HG02870 (cell line): ENCODE measurements at regions not wholly inside any gene's neighbourhood (a gene's known extent, or its start where the extent isn't known, plus 50 kb on each side); places are given as distances from the start of the nearest gene placed in this dataset.

Experiments used
- ATAC-seq: cut with Tn5 transposase; IDR thresholded peaks from one replicate; pipeline ENCODE4 v1.9.1; 2021; ENCODE audit warnings: mild to moderate bottlenecking, moderate library complexity; ENCODE audit not compliant: unreplicated experiment

DNA sequence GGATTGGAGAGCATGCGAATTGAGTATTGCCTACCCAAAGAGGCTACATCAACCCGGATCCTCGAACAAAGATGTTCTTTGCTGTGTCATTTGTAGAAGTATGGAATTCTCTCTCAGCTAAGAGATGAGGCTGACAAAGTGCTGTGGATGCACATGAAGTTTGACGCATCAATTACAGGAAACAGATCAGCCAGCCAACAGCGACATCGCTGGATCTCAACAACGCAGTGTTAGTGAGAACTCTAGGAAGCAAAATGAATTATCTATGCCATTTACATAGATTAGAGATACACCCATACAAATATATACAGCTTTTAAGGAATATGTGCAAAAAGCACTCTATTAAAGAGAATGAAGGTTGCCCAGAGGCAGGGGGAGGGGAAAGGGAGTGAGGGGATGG lies 160.6 kb upstream of the RGMA start:
- no peak for ATAC-seq

DNA sequence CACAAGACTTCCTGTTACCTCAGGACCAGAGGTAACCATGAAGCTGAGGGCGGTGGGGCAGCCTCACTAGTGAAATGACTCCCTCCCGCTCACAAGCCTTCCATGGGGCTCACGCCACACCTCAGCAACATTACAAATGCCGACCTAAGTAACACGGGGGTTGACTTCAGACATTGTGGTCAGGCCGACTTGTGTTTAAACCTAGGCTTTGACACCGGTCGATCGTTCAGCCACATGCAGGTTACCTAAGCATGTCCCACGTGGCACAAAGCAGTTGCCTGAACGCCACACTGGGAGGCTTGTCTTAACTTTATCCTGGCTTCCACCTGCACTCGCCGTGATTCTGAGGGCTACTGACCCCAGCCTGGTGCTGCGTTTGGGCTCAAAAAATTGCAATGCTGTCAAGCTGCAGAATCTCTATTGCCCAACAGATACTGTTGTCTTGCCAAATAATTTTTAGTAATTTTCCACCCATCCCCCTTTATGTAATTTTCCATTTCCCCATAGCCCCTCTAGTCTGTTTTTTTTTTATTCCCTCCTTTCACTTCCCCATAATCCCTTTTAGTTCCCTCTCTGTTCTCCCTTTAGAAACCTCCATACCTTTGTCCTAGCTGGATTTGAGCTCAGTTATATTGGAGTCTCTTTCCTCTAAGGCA lies 158.6 kb upstream of the RGMA start:
- ATAC-seq: no peak

DNA sequence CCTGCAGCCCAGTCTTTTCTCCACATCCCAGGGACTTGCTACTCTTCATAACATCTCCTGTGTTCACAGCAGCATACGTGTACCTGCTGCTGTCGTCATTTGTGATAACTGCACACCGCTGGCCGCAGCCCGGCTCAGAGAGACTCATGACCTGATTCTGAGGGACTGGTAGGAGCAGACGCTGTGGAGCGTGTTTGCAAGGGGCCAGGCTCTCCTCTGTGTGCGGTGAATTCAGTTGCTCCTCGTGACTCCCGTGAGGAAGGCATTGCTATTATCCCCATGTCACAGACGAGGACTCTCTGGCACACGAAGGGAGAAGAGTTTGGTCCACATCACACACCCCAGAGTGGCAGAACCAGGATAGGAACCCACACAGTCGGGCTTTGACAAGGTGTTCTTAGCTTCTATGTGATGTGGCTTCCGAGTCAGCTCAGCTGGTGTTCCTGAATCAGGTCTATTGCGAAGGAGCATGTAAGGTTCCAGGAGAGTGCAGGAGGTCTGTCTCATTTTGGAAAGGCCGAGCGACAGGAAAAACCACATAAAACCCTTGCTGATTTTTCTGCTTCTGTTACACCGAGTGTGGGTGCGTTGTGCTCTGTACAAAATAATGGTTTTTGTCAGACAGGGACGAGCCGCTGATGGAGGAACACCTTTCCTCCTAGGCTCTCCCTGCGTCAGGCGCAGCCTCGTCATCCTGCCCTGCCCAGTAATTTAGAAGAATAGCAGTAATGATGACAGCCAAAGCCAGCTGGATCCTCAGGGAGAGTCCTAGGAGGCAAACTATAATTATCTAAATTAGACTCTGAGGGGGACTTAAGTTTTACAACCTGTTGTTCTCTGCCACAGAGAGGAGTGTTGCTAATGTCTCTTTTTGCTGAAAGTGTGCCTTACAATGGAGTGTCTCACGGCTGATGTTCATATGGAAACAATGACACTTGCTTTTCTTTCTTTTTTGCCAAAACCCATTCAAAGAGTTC lies 157.5 kb upstream of the RGMA start:
- ATAC-seq: no peak

DNA sequence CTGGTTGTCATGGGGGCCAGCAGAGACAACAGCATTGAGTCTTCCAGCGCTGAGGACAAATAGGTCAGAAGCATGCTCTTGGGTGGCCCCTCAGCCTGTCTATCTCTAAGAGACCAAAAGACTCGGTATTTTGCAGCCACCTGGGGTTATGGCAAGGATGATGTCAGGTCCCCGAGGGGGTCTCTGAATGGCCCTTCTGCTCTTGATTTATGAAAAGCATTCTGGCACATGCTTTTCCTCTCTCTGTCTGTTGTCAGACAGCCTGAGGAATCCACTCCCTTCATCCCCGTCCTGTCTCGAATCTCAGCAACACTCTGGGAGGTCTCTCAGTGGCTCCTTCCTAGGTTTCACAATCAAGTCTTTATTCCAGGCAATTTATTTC lies 156.6 kb upstream of the RGMA start:
- no peak for ATAC-seq

DNA sequence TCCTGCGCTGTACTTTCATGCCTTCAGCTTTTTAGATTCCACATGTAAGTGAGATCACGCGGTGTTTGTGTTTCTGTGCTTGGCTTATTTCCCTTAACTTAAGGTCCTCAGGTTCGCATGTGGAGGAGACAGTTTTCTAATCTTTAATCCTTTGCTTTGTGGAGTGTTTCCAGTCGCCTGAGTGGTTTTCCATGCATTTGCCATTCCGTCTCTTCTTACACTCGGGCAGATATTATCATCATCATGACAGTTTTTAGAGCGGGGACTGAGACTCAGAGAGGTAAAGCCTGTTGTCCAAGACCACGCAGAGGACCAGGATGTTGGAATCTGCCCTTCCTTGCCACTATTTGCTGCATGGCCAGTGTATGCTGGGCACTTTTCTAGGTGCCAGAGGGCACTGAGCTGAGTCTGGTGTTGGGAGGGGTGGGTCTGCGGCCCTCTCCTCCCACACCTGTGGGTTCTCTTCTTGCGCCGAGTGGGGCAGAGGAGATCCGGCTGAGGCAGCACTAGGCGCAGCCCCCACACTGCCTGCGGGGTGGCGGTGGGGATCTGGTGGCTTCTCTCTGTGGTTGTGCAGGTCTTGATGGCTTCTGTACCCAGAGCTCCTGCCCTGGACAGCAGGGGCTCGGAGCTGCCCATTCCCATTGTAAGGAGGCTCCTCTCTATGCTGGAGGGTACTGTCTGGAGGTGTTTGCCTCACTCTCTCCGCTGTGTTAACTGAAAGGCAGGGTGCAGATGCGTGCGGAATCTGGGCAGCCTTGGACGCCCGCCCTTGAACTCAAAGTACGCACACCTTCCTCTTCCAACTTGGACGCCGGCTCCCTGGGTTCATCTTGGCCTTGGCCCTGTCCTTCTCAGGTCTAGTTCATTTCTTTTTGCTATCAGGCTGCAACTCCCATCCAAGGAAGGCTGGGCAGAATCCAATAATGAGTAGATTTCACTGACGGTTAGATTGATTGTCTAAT lies 156.0 kb upstream of the RGMA start:
- ATAC-seq: no peak

DNA sequence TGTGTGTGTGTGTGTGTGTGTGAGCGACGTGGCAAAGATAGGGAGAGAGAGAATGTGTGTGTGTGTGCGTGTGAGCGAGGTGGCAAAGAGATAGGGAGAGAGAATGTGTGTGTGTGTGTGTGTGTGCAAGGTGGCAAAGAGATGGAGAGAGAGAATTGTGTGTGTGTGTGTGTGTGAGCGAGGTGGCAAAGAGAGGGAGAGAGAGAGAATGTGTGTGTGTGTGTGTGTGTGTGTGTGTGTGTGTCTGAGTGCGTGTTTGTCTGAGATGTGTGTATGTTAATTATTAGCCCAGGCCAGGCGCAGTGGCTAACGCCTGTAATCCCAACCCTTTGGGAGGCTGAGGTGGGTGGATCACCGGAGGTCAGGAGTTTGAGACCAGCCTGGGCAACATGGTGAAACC lies 154.6 kb upstream of the RGMA start:
- no peak for ATAC-seq

DNA sequence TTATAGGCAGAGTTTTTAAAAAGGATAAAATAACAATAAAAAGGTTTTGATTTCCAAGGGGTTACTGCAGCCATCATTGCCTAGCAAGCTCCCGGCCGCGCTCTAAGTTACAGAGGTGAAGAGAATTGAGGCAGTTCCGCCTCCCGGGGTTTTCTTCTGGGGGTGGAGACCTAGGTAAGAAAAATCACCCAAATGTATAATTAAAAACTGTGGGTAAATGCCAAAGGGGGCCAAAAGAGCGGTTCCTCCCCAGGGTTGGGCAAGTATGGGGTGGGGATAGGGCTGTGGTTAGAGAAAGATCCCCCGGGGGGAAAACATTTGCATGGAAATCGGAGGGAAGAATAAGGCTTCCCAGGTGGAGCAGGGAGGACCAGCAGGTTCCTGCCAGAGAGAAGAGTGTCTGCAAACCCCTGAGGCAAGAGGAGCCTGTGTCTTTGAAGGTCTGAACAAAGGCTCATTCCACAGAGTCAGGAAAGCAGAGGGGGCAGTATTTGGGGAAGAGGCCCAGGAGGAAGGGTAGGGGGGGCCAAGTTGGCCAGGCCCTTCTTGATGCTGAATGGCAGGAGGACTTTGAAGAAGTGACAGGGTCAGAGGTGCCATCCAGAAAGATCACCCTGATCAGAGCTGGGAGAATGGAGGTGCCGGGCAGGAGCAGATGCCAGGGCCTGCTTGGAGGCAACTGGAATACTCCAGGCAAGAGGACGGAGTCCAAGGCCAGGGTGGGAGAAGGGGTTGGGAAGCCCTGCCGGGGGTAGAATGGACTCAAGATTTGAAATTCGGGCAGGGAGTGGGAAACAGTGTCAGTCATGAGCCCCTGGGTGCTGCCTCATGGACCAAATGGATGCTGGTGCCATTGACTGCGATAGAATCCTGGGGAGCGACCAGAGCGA lies 152.9 kb upstream of the RGMA start:
- ATAC-seq: no peak

DNA sequence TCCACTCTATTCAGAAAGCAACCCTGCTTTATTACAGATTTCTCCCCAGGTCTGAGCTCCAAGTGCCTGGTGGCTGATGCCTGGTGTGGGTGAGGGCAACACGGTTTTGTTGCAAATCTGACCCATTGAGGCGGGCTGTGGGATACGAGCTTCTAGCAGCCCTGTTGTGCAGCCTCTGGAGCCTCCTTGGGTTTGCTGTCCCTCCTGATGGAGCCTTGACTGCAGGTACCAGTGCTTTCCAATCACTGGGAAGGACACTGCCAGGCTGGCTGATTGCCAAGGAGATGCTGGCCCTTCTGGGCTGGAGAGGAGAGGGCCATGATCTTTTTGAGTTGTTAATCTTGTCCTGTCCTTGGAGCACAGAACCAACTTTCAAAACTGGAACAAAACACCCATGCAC lies 151.0 kb upstream of the RGMA start:
- no peak for ATAC-seq

DNA sequence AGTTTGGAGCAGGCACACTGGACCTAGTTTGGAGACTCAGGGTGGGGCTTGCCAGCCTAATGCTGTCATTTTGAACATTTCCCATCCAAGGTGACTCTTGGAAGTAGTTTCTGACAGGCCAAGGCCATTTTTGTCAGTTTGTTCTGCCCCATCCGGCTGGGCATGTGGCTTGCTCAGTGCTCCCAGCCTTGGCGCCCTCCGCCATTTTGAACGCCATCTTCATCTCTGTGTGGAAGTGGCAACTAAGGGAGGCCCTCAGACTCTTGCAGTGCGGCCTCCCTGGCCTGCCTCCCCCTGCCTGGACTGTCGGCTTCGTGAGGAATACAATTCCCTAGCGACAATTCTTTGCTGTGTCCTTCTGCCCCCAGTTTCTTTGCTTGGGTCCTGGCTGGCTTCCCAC lies 150.6 kb upstream of the RGMA start:
- no peak for ATAC-seq

DNA sequence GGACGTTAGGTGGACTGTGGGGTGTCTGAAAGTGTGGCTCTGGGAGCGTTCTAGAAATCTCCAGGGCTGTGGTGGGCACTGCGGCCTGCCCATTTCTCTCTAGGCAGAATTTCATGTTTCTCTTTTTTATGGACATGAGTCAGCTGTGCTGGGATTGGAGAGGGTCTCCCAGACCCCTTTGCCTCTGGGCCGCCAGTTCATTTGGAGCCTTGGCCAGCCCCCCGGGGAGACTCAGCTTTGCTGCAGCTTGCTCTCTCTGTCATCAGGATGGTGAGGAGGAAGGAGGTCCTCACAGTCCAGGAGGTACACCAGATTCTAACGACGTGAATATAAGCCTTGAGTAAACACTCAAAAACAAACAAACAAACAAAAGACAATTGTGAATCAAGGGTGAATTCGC lies 149.6 kb upstream of the RGMA start:
- ATAC-seq: no peak

DNA sequence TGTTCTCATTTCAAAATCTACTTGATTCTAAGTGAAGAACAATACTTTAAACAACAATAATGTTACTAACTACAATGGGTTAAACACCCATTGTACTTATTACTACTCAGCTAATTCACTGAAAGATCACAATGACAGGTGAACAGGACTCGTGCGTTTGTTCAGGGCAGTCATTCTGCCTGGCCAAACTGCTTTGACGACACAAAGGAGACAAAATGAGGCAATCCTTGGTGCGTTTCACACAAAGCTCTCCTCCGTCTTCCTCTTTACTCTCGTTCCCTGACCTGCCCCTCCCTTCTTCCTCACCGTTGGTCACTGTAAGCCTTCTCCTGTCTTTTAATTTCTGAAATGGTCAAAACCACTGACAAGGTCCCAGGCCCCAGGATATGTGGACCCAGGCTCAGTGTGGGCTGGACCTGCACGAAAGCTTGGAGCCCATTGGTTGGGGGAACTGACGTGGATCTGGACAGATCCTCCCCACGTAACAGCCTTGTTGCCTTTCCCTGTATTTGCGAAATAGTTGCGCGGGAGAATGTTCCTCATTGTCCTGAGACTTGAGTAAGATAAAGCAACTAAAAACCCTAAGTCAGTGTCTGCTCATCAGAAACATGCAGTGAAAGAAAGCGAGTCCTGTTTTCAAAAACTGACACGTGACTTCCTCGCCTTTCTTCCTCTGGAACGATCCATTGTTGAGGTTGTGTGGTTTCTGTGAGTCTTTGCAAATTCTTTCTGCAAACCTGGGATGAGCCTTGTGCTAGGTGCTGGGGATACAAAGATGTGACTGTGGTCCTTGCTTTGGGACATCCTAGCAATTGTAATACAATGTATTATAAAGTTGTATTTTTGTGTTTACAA lies 147.1 kb upstream of the RGMA start:
- no peak for ATAC-seq

DNA sequence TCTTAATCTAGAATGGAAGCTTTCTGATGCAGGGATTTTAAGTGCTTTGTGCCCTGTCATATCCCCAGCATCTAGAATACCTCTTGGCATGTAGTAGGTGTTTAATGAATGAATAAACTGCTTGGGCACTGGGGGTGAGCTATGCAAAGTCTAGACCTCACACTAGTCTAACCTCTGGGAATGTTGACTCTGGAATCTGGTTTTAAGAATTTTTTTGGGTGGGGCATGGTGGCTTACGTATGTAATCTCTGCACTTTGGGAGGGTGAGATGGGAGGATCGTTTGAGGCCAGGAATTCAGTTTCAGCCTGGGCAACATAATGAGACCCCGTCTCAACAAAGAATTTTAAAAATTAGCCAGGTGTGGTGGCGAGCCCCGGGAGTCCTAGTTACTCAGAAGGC lies 146.3 kb upstream of the RGMA start:
- ATAC-seq: no peak

DNA sequence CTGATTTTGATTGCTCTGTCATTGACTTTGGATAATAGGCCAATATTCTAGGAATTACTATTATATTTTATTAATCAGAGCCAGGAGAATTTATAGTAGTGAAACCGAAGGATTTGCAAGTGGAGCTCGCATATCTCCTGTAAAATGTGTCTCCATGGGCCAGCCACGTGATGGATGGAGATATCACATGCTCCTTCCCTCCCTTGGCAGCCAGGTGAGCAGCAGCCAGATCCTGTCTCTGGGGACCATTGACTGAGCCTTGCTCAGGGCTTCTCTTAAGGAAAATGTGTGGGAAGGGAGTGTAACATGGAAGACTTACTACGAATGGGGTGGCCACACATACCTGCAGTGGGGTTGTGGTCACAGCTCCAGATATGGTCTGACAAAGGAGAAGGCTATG lies 144.7 kb upstream of the RGMA start:
- no peak for ATAC-seq

DNA sequence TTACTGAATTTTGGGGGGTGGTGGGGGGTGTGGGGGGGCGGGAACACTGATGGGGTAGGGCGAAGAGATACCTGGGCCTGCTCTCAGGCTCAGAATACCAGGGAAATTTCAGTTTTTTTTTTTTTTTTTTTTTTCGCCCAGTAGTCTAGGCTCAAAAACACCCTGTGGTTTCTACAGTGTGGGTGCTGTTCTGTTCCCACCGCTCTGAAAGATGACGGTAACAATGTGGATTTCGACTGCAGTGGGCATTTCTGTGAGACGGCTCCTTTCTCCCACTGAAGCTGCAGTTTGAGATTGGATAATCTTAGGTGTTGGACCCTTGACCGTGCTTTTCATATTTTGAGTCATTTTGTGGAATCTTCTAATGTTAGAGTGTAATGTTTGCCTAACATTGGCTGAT lies 143.8 kb upstream of the RGMA start:
- ATAC-seq: no peak

DNA sequence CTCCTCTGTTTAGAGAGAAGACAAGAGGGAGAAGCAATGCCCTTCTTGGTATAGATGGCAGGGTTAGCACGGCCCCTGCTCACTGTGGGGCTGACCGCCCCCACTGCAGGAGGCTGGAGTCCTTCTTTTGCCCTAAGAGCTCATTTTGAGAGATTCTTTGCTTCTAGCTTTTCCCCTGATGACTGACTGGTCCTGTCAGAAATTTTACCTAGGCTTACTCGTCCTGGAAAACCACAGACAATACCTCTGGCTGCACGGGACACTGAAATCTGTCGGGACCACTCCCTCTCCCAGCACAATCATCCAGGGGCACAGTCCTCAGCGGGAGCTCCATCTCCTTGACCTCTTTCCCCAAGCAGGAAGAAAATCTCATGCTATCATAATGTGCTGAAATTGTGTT lies 143.0 kb upstream of the RGMA start:
- no peak for ATAC-seq

DNA sequence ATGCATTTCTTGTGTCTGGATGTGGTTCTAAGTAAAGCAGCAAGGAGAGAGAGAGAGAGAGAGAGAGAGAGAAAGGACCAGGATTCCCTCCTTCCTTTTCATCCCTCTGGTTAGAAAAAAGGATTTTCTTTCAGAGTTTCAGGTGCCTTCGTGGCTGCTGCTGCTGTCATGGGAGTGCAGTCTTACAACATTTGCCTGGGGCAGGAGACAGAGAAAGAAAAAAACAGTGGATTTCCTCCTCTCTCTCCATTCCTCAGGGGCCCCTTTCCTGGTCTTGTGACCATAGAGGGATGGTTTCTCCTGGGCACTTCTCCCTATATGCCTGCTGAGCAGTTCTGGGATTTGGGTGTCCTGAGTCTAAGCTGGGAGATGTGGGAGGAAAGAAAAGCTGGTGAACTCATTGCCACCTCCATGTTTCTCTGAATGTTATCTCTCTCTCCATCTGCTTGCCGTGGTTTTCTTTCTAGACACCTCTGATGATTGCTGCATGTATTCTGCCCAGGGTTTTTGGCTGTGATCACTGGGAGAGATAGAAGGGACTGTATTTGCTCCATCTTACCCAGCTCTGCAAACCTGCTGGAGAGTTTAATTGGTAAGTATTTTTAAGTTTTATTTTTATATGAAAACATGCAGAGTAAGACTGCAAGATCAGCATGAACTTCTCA lies 142.4 kb upstream of the RGMA start:
- ATAC-seq: no peak

DNA sequence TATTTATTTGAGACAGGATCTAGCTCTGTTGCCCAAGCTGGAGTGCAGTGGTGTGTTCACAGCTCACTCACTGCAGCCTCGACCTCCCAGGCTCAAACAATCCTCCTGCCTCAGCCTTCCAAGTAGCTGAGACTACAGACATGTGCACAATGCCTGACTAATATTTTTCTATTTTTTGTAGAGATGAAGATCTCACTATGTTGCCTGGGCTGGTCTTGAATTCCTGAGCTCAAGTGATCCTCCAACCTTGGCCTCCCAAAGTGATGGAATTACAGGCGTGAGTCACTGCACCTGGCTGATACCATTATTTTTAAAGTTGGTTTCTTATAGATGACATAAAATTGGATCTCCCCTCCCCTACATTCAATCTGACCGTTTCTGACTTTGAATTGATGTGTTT lies 139.5 kb upstream of the RGMA start:
- no peak for ATAC-seq

DNA sequence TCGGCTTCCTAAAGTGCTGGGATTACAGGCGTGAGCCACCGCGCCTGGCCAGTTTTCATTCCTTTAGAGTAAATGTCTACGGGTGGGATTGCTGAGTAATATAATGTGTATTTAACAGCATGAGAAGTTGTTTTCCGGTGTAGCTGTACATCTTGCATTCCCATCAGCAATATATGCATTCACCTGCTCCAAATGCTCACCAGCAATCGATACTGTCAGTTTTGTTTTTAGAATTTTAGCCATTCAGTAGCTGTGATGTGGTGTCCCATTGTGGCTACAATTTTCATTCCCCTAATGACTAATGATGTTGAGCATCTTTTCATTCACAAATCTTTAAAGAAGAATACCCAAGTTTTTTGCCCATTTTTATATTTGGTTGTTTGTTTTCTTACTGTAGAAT lies 134.8 kb upstream of the RGMA start:
- ATAC-seq: peak; percentile 86

DNA sequence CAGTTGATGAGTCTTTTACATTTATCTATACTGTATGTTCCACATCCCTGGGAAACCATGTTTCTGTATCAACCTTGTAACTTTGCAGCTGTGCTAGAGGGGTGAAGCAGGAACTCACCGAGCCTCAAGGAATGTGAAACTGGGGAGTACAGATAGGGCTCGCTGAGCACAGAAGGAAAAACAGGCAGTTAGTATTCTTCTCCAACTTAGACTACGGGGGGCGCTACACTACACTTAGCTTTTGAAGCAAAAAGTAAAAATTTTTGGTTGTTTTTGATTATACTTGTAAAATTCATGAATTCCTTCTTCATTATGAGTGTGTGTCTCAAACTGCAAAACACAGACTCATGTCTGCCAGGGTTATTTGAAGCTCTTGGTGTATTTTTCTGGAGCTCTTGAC lies 132.7 kb upstream of the RGMA start:
- no peak for ATAC-seq
